Coronary artery (tissue), 2 donors: ENCODE measurements at regions not wholly inside any gene's neighbourhood (a gene's known extent, or its start where the extent isn't known, plus 50 kb on each side); places are given as distances from the start of the nearest gene placed in this dataset.

Source experiments
- DNase-seq: peaks from one replicate; pipeline ENCODE4 v3.0.0-alpha.2; 2017; ENCODE audit warnings: low spot score
- H3K27ac ChIP-seq, 2 donors: fragments of 200-600 bp; sonication (generic); one replicate each; pipeline ENCODE4 v1.5.1; 2016 to 2019
- H3K4me3 ChIP-seq: fragments of 200-600 bp; sonication (generic); 2 replicates; pipeline ENCODE4 v1.5.1; 2016; ENCODE audit warnings: mild to moderate bottlenecking, moderate library complexity
- CTCF ChIP-seq: fragments of 200-600 bp; sonication (generic); IDR thresholded peaks from one replicate; pipeline ENCODE4 v1.5.1; 2019; ENCODE audit warnings: antibody characterized with exemption

GRCh38 chr13:64074971-64075474, 2659.4 kb upstream of the PCDH20 start:
- Histone ChIP-seq H3K4me3 (no peak overlapping the region), H3K27ac (no peak overlapping the region)
- DNase-seq = no peak
- no peak for TF ChIP-seq CTCF

GRCh38 chr13:64073203-64073602, 2657.6 kb upstream of the PCDH20 start:
- H3K27ac ChIP-seq = no peak overlapping the region
- no peak for DNase-seq
- no peak overlapping the region for H3K4me3 ChIP-seq
- no peak for TF ChIP-seq CTCF

- no peak overlapping the region for H3K4me3 ChIP-seq
- no peak for DNase-seq
- H3K27ac ChIP-seq = no peak overlapping the region
- no peak for TF ChIP-seq CTCF
Measured at GRCh38 chr13:64071352-64071751, 2655.7 kb upstream of the PCDH20 start.

GRCh38 chr13:64069892-64070291, 2654.2 kb upstream of the PCDH20 start:
- no peak for TF ChIP-seq CTCF
- Histone ChIP-seq H3K27ac (no peak overlapping the region), H3K4me3 (no peak overlapping the region)
- DNase-seq = no peak

GRCh38 chr13:64066711-64067110, 2651.1 kb upstream of the PCDH20 start:
- DNase-seq = no peak
- TF ChIP-seq CTCF = no peak
- Histone ChIP-seq H3K27ac (no peak overlapping the region), H3K4me3 (no peak overlapping the region)

GRCh38 chr13:64061649-64062048, 2646.0 kb upstream of the PCDH20 start:
- TF ChIP-seq CTCF = no peak
- H3K27ac ChIP-seq = no peak overlapping the region
- no peak for DNase-seq

GRCh38 chr13:64057372-64058020, 2641.8 kb upstream of the PCDH20 start:
- Histone ChIP-seq H3K4me3 (no peak overlapping the region), H3K27ac (no peak overlapping the region)
- DNase-seq = no peak
- no peak for TF ChIP-seq CTCF

More at GRCh38 chr13:64061649-64062048, 2646.0 kb upstream of the PCDH20 start:
- no peak overlapping the region for H3K4me3 ChIP-seq
